ENCODE measurements at regions not wholly inside any gene's neighbourhood (a gene's known extent, or its start where the extent isn't known, plus 50 kb on each side); places are given as distances from the start of the nearest gene placed in this dataset.

GRCh38 chr11:70522593-70523311 lies 124.4 kb downstream of the CTTN start:
- peak; percentile 49 for ATAC-seq

DNA sequence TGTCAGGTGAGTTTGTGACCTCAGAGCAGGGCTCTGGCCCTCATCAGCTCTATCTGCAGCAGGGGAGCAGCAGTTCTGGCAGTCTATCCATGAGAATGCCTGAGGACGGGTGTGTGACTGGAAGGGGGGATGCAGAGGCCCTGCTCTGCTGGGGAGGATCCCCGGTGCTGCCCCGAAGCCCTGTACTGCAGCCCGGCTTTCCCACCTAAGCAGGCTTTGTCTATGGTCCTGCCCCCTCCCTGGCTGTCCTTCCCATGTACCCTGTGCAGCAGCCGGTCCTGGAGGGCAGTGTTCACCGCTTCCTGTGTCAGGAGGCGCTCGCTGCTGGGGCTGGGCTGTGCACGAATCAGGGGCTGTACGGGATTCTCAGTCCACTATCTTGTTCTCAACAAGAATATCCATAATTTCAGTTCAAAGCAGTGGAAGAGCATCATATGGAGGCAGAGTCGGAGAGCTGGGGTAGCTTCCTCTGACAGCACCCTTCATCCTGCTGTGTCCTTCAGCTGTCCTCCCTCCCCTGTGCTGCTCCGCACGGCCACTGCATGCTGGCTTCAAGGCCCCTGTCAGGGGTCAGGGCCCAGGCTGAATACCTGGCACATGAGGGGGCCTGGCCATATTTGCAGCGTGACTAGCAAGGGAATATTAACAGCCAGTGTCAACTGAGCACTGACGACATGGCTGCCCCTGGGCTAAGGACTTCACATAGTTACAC lies 125.2 kb downstream of the CTTN start:
- ATAC-seq = no peak

GRCh38 chr11:70524096-70524922 lies 126.0 kb downstream of the CTTN start:
- ATAC-seq = no peak

- ATAC-seq = no peak
Observed at GRCh38 chr11:70525006-70525405, 126.7 kb downstream of the CTTN start.

DNA sequence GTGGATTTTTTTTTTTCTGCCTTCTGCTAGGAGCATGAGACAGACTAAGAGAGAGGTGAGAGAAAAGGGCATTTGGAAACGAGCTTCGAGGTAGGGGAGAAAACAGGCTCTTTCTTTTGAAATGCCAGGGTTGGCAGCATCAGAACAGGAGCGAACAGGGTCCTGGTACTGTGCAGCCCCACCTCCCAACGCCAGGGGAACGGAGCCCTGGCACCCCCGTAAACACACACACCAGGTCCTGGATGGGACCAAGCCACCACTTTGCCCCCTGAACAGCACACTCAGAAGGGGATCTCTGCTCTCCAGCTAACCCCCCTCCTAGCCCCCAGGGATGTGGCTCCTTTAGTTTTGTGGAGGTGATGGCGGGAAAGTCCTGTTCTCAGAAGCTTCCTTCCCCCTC lies 127.1 kb downstream of the CTTN start:
- no peak for ATAC-seq

DNA sequence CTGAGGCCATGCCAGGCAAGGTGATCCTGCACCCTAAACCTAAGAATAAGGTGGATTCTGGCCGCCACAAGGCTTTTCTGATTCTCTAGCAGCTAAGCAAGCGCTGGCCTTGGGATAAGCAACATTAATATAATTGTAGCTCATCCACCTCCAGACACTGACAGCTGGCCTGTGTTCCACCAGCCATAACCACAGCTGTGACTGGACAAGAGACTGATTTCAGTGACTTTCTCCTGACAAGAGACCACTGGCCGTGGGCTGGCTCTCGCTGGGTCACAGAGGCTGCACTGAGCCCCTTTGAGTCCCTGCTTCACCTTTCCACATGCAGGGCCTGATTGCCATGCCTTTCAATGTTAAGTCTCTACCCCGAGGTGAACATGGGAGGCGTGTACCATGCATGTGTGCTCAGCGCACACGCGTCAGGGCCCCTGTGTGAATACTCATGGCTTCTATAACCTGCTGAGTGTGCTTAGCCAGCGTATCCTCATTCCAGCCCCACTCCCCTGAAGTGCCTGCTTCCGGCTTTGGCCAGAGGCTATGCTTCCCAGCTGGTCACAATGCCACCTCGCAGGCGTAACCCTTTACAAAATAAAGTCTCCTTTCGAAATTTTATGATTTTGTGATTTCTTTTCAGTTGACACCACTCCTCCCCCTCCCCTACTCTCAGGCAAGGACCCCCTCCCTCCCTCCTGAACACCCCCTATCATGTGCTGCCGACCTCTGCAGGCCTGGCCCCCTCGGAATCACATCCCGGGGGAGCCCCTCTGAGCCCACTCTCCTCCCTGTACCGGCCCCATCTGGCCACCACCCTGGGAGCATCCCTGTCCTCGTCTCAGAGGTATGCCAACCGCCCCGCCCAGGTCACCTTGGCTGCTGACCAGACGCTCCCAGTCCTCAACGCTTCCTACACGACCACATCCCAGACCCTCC lies 128.1 kb downstream of the CTTN start:
- ATAC-seq = no peak

DNA sequence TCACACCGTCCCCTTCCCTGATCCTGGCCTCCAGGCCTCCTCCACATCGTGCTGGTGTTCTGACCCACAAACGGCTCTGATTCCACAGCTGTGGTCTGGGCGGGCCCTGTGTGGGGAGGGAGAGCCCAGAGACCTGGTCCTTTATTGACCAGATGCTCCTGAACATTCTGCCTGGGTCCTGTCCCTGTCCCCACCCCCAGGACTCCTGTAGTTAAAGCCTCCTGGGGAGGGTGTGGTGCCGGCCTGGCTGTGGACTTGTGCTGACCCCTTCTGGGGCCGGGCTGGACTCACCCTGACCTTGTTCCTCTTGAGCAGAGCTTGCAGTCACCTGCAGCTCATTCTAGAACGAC lies 128.7 kb downstream of the CTTN start:
- ATAC-seq = no peak

- no peak for ATAC-seq
Observed at GRCh38 chr11:70527429-70528045, 129.2 kb downstream of the CTTN start.

GRCh38 chr11:70528046-70528793 lies 129.9 kb downstream of the CTTN start:
- no peak for ATAC-seq

- no peak for ATAC-seq
Observed at GRCh38 chr11:70528794-70529580, 130.7 kb downstream of the CTTN start.

DNA sequence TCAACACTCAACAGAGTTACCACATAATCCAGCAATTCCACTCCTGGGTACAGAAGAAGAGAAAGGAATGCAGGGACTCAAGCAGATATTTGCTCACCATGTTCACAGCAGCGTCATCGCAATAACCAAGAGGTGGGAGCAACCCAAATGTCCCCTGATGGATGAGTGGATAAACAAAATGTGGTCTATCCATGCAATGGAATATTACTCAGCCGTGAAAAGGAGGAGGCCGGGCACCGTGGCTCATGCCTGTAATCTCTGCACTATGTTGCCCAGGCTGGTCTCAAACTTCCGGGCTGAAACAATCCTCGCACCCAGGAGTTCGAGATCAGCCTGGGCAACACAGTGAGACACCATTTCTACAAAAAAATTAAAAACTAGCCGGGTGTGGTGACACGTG lies 131.7 kb downstream of the CTTN start:
- ATAC-seq = no peak

GRCh38 chr11:70530629-70531185 lies 132.4 kb downstream of the CTTN start:
- ATAC-seq = no peak

DNA sequence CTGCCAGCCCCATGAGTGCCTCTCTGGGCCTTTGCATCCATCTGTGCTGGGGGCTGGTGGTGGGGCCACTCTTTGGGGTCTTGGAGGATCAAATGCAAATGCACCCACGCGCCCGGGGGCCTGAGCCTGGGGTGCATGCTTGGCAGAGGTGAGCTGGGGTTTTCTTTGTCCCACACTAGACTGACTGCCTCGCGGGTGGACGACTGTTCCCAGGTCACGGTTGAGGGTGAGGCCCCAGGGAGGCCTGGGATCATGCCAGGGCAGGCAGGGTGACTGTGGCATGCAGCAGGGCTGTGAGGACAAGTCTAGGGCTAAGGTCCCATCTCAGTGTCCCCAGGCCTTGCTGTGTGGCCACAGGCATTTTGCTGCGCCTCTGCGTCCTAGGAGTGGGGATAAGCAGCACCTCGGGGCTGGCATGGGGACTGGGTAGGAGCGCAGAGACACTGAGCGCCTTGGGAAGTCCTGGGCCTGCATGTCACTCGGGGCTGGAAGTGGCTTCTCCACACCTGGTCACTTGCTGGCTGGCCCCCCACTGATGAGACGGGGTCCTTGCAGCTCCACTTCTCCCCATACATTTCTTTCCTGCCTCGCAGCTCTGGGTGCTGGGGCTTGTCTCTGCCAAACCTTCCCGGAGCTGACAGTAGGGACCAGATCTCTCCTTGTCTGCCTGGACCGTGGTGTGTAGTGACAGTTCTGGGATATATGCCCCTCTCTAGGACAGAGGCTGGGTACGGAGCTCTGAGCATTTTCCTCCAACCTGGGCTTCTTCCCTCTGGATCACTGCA lies 133.1 kb downstream of the CTTN start:
- no peak for ATAC-seq

- no peak for ATAC-seq
Observed at GRCh38 chr11:70532066-70532440, 133.7 kb downstream of the CTTN start.

DNA sequence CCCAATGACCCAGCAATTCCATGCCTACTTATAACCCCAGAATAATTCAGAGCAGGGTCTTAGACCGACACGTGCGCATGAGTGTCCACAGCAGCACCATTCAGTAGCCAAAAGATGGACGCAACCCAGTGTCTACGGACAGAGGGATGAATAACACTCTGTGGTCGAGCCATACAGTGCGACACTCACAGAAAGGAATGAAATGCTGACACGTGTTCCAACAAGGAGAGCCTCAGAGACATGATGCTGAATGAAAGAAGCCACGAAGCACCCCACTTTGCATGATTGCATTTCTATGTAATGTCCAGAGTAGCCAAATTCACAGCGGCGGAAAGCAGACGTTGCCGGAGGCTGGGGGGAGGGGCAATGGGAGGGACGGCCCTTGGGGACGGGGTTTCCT lies 134.4 kb downstream of the CTTN start:
- ATAC-seq = no peak

DNA sequence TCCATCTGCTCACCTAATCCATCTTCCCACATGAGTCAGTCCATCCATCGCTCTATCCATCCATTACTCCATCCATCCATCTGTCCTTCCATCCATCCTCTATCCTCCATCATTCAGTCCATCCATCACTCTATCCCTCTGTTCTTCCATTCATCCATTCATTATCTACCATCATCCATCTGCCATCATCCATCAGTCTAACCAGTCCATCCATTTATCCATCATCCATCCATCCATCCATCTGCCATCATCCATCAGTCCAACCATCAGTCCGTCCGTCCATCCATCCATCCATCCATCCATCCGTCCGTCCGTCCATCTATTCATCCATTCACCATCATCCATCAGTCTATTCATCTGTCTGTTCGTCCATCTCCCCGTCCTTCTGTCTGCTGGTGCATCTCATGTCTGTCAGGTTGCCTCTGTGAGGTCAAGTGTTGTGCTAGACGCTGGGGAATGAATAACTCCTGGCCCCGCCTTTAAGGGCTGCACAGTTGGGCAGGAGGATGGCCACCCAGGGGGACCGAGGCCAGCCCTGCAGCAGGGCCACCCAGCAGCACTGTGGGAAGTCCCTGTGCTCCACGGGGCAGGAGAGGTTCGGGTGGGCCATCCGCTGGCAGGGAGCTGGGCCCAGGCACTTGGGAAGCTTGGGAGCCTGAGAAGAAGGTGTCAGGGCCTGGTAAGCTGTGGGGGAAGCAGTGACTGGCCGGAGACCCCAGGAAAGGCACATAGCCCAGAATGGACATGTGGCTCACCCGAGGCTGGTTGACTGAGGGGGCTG lies 137.1 kb downstream of the CTTN start:
- no peak for ATAC-seq

DNA sequence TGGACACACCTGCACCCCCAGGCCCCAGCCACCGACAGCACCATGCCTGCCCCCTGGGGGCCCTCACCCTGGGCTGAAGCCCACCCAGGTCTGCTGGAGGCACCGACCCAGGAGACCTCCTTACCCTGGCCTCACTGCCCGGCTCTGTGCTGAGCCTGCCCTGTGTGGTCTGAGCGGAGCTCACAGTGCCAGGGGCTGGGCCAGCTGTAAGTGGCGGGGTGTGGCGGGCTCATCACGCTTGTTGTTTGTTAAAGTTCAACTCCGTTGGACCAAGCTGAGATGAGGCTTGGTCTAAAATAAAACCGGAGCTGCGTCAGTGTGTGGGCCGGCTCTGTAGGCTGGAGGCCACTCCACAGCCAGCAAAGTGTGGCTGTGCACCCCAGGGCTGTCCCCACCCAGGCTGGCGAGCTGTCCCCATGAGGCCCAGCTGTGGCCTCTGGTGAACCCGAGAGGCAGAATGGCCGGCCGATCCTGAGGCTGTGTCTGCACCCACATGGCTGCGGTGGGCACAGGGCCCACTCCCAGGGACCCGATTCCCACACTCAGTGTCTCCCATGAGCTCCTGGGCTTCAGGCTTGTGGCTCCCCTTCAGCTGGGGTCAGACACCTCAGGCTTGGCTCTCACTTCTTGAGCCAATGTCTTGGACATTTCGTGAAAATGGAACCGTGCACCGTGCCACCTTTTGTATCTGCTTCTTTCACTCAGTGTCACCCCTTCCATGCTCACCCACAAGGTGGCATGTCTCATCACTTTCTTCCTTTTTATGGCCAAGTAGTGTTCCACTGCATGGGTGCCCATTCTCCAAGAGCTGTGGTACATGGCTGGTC lies 137.9 kb downstream of the CTTN start:
- ATAC-seq = no peak
